ENCODE measurements at regions not wholly inside any gene's neighbourhood (a gene's known extent, or its start where the extent isn't known, plus 50 kb on each side); places are given as distances from the start of the nearest gene placed in this dataset.
"Not testable (repeated sequence)": the region's sequence is repeated elsewhere in the genome, so short reads cannot be mapped to it uniquely, and the experiment has no call there.

- ChIA-PET POLR2A (no interaction called here), SMC1A (ENCODE audit: uncharacterized antibody, unreplicated experiment) (no interaction called here), CTCF (no interaction called here), RAD21 (ENCODE audit: unreplicated experiment) (no interaction called here)
- no peaks in the 10 kb centered on the region for H4K20me1 ChIP-seq (ENCODE audit: control insufficient read depth, insufficient read depth)
- no peak overlapping the region for H3K9ac ChIP-seq (ENCODE audit: control insufficient read depth, insufficient read depth, low read length)
- no peak for TF ChIP-seq CHD2 (IDR thresholded peaks at IDR 0.05; ENCODE audit: borderline replicate concordance, low read depth, low read length)
- no peak for TF ChIP-seq MYB (IDR thresholded peaks at IDR 0.05; ENCODE audit: borderline replicate concordance, low read depth, low read length)
- TF ChIP-seq KAT2A (conservative IDR thresholded peaks at IDR 0.05; ENCODE audit: control insufficient read depth, low read depth, low read length), result no peak
- TF ChIP-seq TBL1XR1 (IDR thresholded peaks at IDR 0.05; ENCODE audit: low read depth, low read length), result no peak
- TF ChIP-seq ZBED1 (IDR thresholded peaks at IDR 0.05; ENCODE audit: borderline replicate concordance), result no peak
- TF ChIP-seq STAT3 (IDR thresholded peaks at IDR 0.05; ENCODE audit: low read depth, low read length), result no peak
- TF ChIP-seq NFIC (IDR thresholded peaks at IDR 0.05; ENCODE audit: low read depth, low read length), result no peak
- WGBS (ENCODE audit: insufficient coverage, insufficient replicate concordance, low lambda C conversion rate, missing lambda C conversion rate), result 0% methylated on average over 1 of the region's 1 CpG
- H3K4me2 ChIP-seq (ENCODE audit: control insufficient read depth, insufficient read depth), result no peak overlapping the region
- H3K4me1 ChIP-seq (ENCODE audit: control insufficient read depth, insufficient read depth, low read length), result no peaks in the 10 kb centered on the region
- in situ Hi-C loops (cut with MboI) (no loop called here), intact Hi-C loops (cut with micrococcal nuclease; ENCODE audit: unreplicated experiment) (no loop called here)
- no peak for DNase-seq (ENCODE audit: low read depth, low spot score)
- H2AFZ ChIP-seq (ENCODE audit: control insufficient read depth, low read depth, low read length), result no peak overlapping the region
- no TSS peak for BruUV-seq (replicated peaks)
- no peaks in the 10 kb centered on the region for H3K36me3 ChIP-seq (ENCODE audit: control insufficient read depth in 2 of 2, insufficient read depth in 2 of 2, low read length in 1 of 2)
- no peak for ATAC-seq
- no peak overlapping the region for H3K4me3 ChIP-seq
- no peak overlapping the region for H3K27ac ChIP-seq (ENCODE audit: control insufficient read depth, insufficient read depth)
- no peak for FAIRE-seq
- no peaks in the 10 kb centered on the region for H3K9me3 ChIP-seq (replicated peaks; ENCODE audit: control insufficient read depth, insufficient read depth, low read length)
- no peaks in the 10 kb centered on the region for H3K79me2 ChIP-seq (ENCODE audit: control insufficient read depth, insufficient read depth, low read length)
- H3K27me3 ChIP-seq (replicated peaks in 1 of 2; ENCODE audit: control insufficient read depth in 2 of 2, insufficient read depth in 2 of 2, low read length in 1 of 2), result no peaks in the 10 kb centered on the region
These were observed 191.2 kb upstream of the ARPP21 start for GRCh38 chr3:35448121-35448520.

DNA sequence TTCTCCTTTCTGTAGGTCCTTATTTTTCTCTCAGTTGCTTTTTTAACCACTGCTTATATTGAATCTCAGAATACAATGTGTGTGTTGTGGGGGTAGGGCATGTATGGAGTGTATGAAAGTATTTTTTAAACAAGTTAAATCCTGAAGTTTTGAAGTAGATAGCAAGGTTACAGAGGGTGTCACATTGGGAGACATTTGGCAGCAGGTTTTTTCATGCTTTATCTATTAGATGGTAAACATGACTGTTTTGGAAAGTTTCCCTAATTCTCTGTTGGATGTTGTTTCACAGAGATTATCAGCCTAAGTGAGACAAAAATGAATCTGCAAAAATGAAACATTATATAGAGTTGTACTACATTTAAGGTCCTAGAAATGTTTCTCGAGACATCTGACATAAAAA lies 190.6 kb upstream of the ARPP21 start:
- DNase-seq (ENCODE audit: low read depth, low spot score) (no peak), ATAC-seq (no peak), FAIRE-seq (no peak)
- 0% methylated on average over 1 of the region's 1 CpG for WGBS (ENCODE audit: insufficient coverage, insufficient replicate concordance, low lambda C conversion rate, missing lambda C conversion rate)
- in situ Hi-C loops (cut with MboI), result no loop called here
- Histone ChIP-seq H3K27ac (ENCODE audit: control insufficient read depth, insufficient read depth) (no peak overlapping the region), H2AFZ (ENCODE audit: control insufficient read depth, low read depth, low read length) (no peak overlapping the region), H3K36me3 (ENCODE audit: control insufficient read depth in 2 of 2, insufficient read depth in 2 of 2, low read length in 1 of 2) (no peaks in the 10 kb centered on the region), H3K4me2 (ENCODE audit: control insufficient read depth, insufficient read depth) (no peak overlapping the region), H3K4me1 (ENCODE audit: control insufficient read depth, insufficient read depth, low read length) (no peaks in the 10 kb centered on the region), H3K9me3 (replicated peaks; ENCODE audit: control insufficient read depth, insufficient read depth, low read length) (no peaks in the 10 kb centered on the region), H4K20me1 (ENCODE audit: control insufficient read depth, insufficient read depth) (no peaks in the 10 kb centered on the region), H3K27me3 (replicated peaks in 1 of 2; ENCODE audit: control insufficient read depth in 2 of 2, insufficient read depth in 2 of 2, low read length in 1 of 2) (no peaks in the 10 kb centered on the region), H3K4me3 (no peak overlapping the region), H3K9ac (ENCODE audit: control insufficient read depth, insufficient read depth, low read length) (no peak overlapping the region), H3K79me2 (ENCODE audit: control insufficient read depth, insufficient read depth, low read length) (no peaks in the 10 kb centered on the region)
- no peak for TF ChIP-seq ZNF207 (IDR thresholded peaks at IDR 0.05; ENCODE audit: borderline replicate concordance)
- TF ChIP-seq POLR2AphosphoS2 (IDR thresholded peaks at IDR 0.05; ENCODE audit: low read depth, low read length), result no peak
- TF ChIP-seq JUND (IDR thresholded peaks at IDR 0.05; ENCODE audit: low read depth, low read length), result no peak
- no peak for TF ChIP-seq EP300 (IDR thresholded peaks at IDR 0.05; ENCODE audit: borderline replicate concordance in 1 of 2, control insufficient read depth in 1 of 2, low read depth in 2 of 2, low read length in 2 of 2)
- TF ChIP-seq MYB (IDR thresholded peaks at IDR 0.05; ENCODE audit: borderline replicate concordance, low read depth, low read length), result no peak
- ChIA-PET POLR2A (no interaction called here), RAD21 (ENCODE audit: unreplicated experiment) (no interaction called here), CTCF (no interaction called here), SMC1A (ENCODE audit: uncharacterized antibody, unreplicated experiment) (no interaction called here)
- intact Hi-C loops (cut with micrococcal nuclease; ENCODE audit: unreplicated experiment), result no loop called here
- no TSS peak for BruUV-seq (replicated peaks)

DNA sequence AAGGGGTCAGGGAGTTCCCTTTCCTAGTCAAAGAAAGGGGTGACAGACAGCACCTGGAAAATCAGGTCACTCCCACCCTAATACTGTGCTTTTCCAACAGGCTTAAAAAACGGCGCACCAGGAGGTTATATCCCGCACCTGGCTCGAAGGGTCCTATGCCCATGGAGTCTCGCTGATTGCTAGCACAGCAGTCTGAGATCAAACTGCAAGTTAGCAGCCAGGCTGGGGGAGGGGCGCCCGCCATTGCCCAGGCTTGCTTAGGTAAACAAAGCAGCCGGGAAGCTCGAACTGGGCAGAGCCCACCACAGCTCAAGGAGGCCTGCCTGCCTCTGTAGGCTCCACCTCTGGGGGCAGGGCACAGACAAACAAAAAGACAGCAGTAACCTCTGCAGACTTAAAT lies 184.5 kb upstream of the ARPP21 start:
- SMC1A ChIA-PET (ENCODE audit: uncharacterized antibody, unreplicated experiment); in situ Hi-C loops (cut with MboI); H2AFZ ChIP-seq (ENCODE audit: control insufficient read depth, low read depth, low read length); ATAC-seq; H3K9me3 ChIP-seq (replicated peaks; ENCODE audit: control insufficient read depth, insufficient read depth, low read length); H3K27ac ChIP-seq (ENCODE audit: control insufficient read depth, insufficient read depth); DNase-seq (ENCODE audit: low read depth, low spot score); H3K4me3 ChIP-seq; H4K20me1 ChIP-seq (ENCODE audit: control insufficient read depth, insufficient read depth); BruUV-seq (replicated peaks); RAD21 ChIA-PET (ENCODE audit: unreplicated experiment); H3K4me2 ChIP-seq (ENCODE audit: control insufficient read depth, insufficient read depth); H3K27me3 ChIP-seq (replicated peaks in 1 of 2; ENCODE audit: control insufficient read depth in 2 of 2, insufficient read depth in 2 of 2, low read length in 1 of 2); intact Hi-C loops (cut with micrococcal nuclease; ENCODE audit: unreplicated experiment); POLR2A ChIA-PET; FAIRE-seq; H3K9ac ChIP-seq (ENCODE audit: control insufficient read depth, insufficient read depth, low read length); H3K4me1 ChIP-seq (ENCODE audit: control insufficient read depth, insufficient read depth, low read length); H3K79me2 ChIP-seq (ENCODE audit: control insufficient read depth, insufficient read depth, low read length); H3K36me3 ChIP-seq (ENCODE audit: control insufficient read depth in 2 of 2, insufficient read depth in 2 of 2, low read length in 1 of 2): not testable (repeated sequence)
- CTCF ChIA-PET, result interaction anchor here (1.5 kb wide), 1 partner anchor 8 kb away, joined by 4 read pairs; no protein-coding TSS in a partner anchor
- 60% methylated on average over 9 of the region's 9 CpGs for WGBS (ENCODE audit: insufficient coverage, insufficient replicate concordance, low lambda C conversion rate, missing lambda C conversion rate)
